Colonic mucosa (tissue), 4 donors: ENCODE measurements at regions not wholly inside any gene's neighbourhood (a gene's known extent, or its start where the extent isn't known, plus 50 kb on each side); places are given as distances from the start of the nearest gene placed in this dataset.

Experiments used
- DNase-seq: peaks from one replicate; pipeline ENCODE4 v3.0.0-alpha.2; 2020
- H3K27ac ChIP-seq: fragments of 200-600 bp; one replicate; pipeline ENCODE4 v1.8.0; 2021
- H3K27me3 ChIP-seq: fragments of 200-600 bp; one replicate; pipeline ENCODE4 v1.8.0; 2021
- H3K36me3 ChIP-seq: fragments of 200-600 bp; one replicate; pipeline ENCODE4 v1.8.0; 2021
- H3K4me1 ChIP-seq: fragments of 200-600 bp; one replicate; pipeline ENCODE4 v1.8.0; 2021; ENCODE audit warnings: mild to moderate bottlenecking
- H3K4me3 ChIP-seq: fragments of 200-600 bp; one replicate; pipeline ENCODE4 v1.8.0; 2021
- H3K9ac ChIP-seq, 2 donors: one replicate each; pipeline ENCODE4 v1.7.0; 2013; ENCODE audit warnings: control low read depth in 2 of 2, low read depth in 2 of 2, low read length in 2 of 2
- H3K9me3 ChIP-seq: fragments of 200-600 bp; one replicate; pipeline ENCODE4 v1.8.0; 2021
- intact Hi-C: fragments of 100-400 bp; cut with DNase I; formaldehyde crosslinking; loops from one replicate; pipeline ENCODE4 v1.14.1; 2022
- TF ChIP-seq, protein P1 (sequence below): fragments of 200-600 bp; IDR thresholded peaks from one replicate; pipeline ENCODE4 v1.8.0; 2022; ENCODE audit warnings: antibody characterized with exemption, mild to moderate bottlenecking
- donor health status: healthy.
- donor health status: DM: no; HTN: no; CAD: no.
- donor health status: DM: no; HTN: no; CAD: no.

GRCh38 chr13:111645598-111646455 lies 325.4 kb downstream of the TEX29 start:
- TF ChIP-seq, protein P1, sequence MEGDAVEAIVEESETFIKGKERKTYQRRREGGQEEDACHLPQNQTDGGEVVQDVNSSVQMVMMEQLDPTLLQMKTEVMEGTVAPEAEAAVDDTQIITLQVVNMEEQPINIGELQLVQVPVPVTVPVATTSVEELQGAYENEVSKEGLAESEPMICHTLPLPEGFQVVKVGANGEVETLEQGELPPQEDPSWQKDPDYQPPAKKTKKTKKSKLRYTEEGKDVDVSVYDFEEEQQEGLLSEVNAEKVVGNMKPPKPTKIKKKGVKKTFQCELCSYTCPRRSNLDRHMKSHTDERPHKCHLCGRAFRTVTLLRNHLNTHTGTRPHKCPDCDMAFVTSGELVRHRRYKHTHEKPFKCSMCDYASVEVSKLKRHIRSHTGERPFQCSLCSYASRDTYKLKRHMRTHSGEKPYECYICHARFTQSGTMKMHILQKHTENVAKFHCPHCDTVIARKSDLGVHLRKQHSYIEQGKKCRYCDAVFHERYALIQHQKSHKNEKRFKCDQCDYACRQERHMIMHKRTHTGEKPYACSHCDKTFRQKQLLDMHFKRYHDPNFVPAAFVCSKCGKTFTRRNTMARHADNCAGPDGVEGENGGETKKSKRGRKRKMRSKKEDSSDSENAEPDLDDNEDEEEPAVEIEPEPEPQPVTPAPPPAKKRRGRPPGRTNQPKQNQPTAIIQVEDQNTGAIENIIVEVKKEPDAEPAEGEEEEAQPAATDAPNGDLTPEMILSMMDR = no peak
- H3K9me3 ChIP-seq = no peaks in the 10 kb centered on the region
- H3K4me1 ChIP-seq = no peaks in the 10 kb centered on the region
- intact Hi-C loops = no loop called here
- no peaks in the 10 kb centered on the region for H3K36me3 ChIP-seq
- H3K4me3 ChIP-seq = no peak overlapping the region
- no peak overlapping the region for H3K9ac ChIP-seq
- no peak for DNase-seq
- no peaks in the 10 kb centered on the region for H3K27me3 ChIP-seq
- H3K27ac ChIP-seq = no peak overlapping the region

- DNase-seq = no peak
- no peaks in the 10 kb centered on the region for H3K36me3 ChIP-seq
- intact Hi-C loops = no loop called here
- TF ChIP-seq, protein P1 = no peak
- H3K9ac ChIP-seq = no peak overlapping the region
- no peaks in the 10 kb centered on the region for H3K4me1 ChIP-seq
- no peaks in the 10 kb centered on the region for H3K27me3 ChIP-seq
- H3K4me3 ChIP-seq = no peak overlapping the region
- H3K27ac ChIP-seq = no peak overlapping the region
- H3K9me3 ChIP-seq = no peaks in the 10 kb centered on the region
These were observed 326.0 kb downstream of the TEX29 start for GRCh38 chr13:111646456-111646855.

DNA sequence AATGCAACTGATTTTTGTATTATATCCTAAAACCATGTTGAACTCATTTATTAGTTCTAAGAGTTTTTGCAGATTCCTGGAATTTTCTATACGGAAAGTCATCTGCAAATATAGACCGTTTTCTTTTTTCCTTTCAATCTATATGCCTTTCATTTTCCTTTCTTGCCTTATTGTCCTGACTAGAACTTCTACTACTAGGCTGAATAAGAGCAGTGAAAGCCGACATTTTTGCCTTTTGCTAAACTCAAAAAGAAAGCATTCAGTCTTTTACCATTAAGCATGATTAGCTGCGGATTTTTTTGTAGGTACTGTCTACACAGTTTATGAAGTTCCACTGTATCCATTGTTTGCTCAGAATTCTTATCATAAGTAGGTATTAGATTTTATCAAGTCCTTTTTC lies 328.4 kb downstream of the TEX29 start:
- H3K27ac ChIP-seq = no peak overlapping the region
- intact Hi-C loops = no loop called here
- TF ChIP-seq, protein P1 = no peak
- H3K27me3 ChIP-seq = no peaks in the 10 kb centered on the region
- no peak overlapping the region for H3K4me3 ChIP-seq
- H3K4me1 ChIP-seq = no peaks in the 10 kb centered on the region
- no peak for DNase-seq
- no peak overlapping the region for H3K9ac ChIP-seq
- no peaks in the 10 kb centered on the region for H3K9me3 ChIP-seq
- H3K36me3 ChIP-seq = no peaks in the 10 kb centered on the region

DNA sequence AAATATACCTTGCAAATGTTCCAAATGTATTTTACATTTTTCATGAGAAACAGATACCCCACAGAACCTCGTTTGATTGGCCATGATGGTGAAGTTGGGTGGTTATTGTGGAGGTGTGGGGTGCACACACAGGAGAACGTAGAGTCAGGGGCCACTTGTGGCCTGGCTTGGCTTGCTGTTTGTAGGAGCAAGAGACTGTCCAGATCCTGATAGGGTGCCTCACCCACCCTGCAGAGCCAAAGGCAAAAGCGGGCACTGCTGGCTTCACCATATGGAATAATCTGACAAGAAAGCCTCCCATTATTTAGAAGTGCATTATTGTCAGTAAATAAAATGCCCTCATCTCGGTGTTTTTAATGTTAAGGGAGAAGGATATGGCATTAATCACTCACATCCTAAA lies 330.2 kb downstream of the TEX29 start:
- Histone ChIP-seq H3K27ac (no peak overlapping the region), H3K27me3 (no peaks in the 10 kb centered on the region), H3K4me3 (no peak overlapping the region), H3K9me3 (no peaks in the 10 kb centered on the region), H3K4me1 (no peaks in the 10 kb centered on the region), H3K9ac (no peak overlapping the region), H3K36me3 (no peaks in the 10 kb centered on the region)
- no peak for DNase-seq
- intact Hi-C loops = no loop called here
- TF ChIP-seq, protein P1 = no peak

DNA sequence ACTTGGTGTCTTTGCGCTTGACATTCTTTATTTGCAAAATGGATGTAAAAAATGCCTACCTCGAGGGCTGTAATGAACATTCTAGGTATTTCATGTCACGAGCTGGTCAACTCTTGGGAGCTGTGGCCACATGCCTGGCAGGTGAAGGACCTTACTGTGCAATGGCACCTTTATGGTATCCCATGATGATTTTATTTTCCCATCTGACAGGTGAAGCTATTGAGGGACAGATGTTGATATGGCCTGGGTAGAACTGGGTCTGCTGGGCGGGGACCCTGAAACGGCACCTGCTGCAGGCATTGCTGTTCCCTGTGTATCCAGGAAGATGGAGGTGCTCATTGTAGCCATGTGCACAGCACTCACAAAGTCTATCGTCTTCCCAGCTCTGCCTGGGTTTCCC lies 332.2 kb downstream of the TEX29 start:
- Histone ChIP-seq H3K9me3 (no peaks in the 10 kb centered on the region), H3K4me1 (no peaks in the 10 kb centered on the region), H3K27me3 (no peaks in the 10 kb centered on the region), H3K9ac (no peak overlapping the region), H3K36me3 (no peaks in the 10 kb centered on the region), H3K27ac (no peak overlapping the region), H3K4me3 (no peak overlapping the region)
- no peak for DNase-seq
- TF ChIP-seq, protein P1 = no peak
- intact Hi-C loops = no loop called here
